ENCODE measurements at regions not wholly inside any gene's neighbourhood (a gene's known extent, or its start where the extent isn't known, plus 50 kb on each side); places are given as distances from the start of the nearest gene placed in this dataset.

DNA sequence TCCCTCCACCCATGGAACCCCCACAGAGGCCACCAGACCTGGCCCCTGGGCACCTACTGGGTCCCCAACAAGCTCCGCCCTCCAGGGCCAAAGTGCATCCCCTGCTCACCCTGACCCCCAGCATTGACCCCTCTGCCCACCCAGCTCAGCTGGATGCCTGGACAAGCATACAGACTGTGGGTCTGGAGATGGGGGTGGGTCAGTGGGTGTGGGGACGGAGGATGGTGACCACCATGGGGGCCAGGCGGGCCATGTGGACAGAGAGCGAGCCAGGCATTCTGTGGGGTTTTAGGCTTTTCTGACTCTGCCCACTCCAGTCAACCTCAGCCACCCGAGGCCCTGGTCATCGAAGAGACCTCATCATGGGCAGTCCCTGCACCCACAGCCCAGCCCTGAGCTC is 183.7 kb downstream of the BRD1 start:
- Histone ChIP-seq H3K27ac (no peak overlapping the region), H3K4me3 (no peak overlapping the region), H3K36me3 (peaks cover 0 to 4% (median 0%) of the 10 kb centered on the region in 9 donors), H3K9me3 (no peaks in the 10 kb centered on the region), H3K27me3 (peaks cover 0 to 10% (median 0%) of the 10 kb centered on the region in 9 donors), H3K4me1 (peaks cover 0 to 8% (median 0%) of the 10 kb centered on the region in 12 donors)
- ATAC-seq (no peak), DNase-seq (no peak)
- TF ChIP-seq, protein P1, sequence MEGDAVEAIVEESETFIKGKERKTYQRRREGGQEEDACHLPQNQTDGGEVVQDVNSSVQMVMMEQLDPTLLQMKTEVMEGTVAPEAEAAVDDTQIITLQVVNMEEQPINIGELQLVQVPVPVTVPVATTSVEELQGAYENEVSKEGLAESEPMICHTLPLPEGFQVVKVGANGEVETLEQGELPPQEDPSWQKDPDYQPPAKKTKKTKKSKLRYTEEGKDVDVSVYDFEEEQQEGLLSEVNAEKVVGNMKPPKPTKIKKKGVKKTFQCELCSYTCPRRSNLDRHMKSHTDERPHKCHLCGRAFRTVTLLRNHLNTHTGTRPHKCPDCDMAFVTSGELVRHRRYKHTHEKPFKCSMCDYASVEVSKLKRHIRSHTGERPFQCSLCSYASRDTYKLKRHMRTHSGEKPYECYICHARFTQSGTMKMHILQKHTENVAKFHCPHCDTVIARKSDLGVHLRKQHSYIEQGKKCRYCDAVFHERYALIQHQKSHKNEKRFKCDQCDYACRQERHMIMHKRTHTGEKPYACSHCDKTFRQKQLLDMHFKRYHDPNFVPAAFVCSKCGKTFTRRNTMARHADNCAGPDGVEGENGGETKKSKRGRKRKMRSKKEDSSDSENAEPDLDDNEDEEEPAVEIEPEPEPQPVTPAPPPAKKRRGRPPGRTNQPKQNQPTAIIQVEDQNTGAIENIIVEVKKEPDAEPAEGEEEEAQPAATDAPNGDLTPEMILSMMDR (IDR thresholded peaks at IDR 0.05) = no peak
- no peak for TF ChIP-seq POLR2A (IDR thresholded peaks at IDR 0.05)
- WGBS, 4 donors = 91 to 96% (median 94%) methylated on average over 5 to 6 of the region's 6 CpGs
- intact Hi-C loops (cut with DNase I) = no loop called here

DNA sequence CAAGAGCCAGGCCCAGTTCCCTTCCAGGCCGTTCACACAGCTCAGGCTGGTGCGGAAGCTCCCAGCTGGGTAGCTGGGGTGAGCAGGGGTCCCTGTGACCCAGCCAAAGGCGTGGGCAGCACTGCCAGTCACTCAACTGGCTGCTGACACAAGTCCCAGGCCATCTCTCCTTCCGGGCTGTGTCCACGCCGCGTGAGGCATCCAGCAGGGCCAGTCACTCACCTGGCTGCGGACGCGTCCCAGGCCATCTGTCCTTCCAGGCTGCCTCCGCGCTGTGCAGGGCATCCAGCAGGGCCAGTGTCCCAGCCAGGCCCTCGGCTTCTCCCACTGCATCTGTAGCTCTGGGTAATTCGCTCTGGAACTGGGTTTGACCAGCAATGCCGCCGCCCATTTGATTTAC is 184.2 kb downstream of the BRD1 start:
- Histone ChIP-seq H3K4me3 (no peak overlapping the region), H3K27ac (no peak overlapping the region), H3K9me3 (no peaks in the 10 kb centered on the region), H3K4me1 (peaks cover 0 to 7% (median 0%) of the 10 kb centered on the region in 12 donors), H3K27me3 (peaks cover 0 to 6% (median 0%) of the 10 kb centered on the region in 9 donors), H3K36me3 (peaks cover 0 to 4% (median 0%) of the 10 kb centered on the region in 9 donors)
- DNase-seq = no peak
- intact Hi-C loops (cut with DNase I) = no loop called here
- WGBS, 4 donors = 89 to 95% (median 91%) methylated on average over 13 to 16 of the region's 16 CpGs
- TF ChIP-seq, protein P1 (IDR thresholded peaks at IDR 0.05) = no peak
- no peak for TF ChIP-seq POLR2A (IDR thresholded peaks at IDR 0.05)
- ATAC-seq = no peak

DNA sequence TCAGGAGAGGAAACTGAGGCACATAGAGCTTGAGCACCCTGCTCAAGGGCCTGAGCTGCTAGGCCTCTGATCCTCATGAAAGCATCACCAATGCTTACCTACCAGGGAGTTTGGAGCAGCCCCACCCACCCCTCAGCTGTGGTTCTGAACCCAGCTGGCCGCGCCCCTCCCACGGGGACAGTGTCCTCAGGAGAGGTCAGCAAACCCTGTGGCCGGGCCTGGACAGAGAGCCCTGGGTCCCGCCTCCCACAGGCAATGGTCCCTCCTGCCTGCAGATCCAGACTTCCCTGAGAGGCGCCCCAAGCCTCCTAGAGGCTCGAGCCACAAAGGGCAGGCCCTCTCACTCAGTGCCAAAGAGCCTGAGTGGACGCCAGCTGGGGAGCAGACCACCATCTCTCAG is 184.9 kb downstream of the BRD1 start:
- intact Hi-C loops (cut with DNase I) = no loop called here
- H3K27me3 ChIP-seq = peaks cover 0 to 4% (median 0%) of the 10 kb centered on the region in 9 donors
- H3K4me3 ChIP-seq = no peak overlapping the region
- DNase-seq (no peak), ATAC-seq (no peak)
- WGBS, 4 donors = 66 to 75% (median 70%) methylated on average over 8 of the region's 8 CpGs; no CpG with 5 or more reads in 1 of the 4 donors
- no peak overlapping the region for H3K27ac ChIP-seq
- peaks cover 0 to under 1% (median 0%) of the 10 kb centered on the region in 12 donors for H3K4me1 ChIP-seq
- H3K36me3 ChIP-seq = peaks cover 0 to 4% (median 0%) of the 10 kb centered on the region in 9 donors
- no peaks in the 10 kb centered on the region for H3K9me3 ChIP-seq
- no peak for TF ChIP-seq POLR2A (IDR thresholded peaks at IDR 0.05)
- TF ChIP-seq, protein P1 (IDR thresholded peaks at IDR 0.05) = no peak

DNA sequence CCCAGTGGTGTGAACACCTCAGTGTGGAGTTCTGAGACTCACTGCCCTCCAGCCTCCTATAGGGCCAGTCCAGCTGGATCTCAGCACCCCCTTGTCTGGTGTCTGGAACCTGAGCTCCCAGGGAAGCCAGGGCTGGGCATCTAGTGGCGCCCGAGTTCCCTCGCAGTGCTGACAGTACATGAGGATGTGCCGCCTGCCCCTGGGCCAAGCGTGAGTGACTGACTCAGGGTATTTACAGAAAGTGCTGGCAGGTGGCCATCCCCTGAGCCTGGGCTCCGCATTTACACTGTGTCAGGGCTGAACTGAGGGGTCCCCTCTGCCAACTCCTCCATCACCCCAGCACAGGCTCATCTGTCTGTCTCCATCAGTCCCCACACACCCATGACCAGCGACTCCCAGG is 185.3 kb downstream of the BRD1 start:
- no peak for ATAC-seq
- TF ChIP-seq, protein P1 (IDR thresholded peaks at IDR 0.05) = no peak
- WGBS, 4 donors = 68 to 93% (median 75%) methylated on average over 1 to 7 of the region's 7 CpGs
- Histone ChIP-seq H3K9me3 (no peaks in the 10 kb centered on the region), H3K36me3 (peaks cover 0 to 4% (median 0%) of the 10 kb centered on the region in 9 donors), H3K27me3 (peaks cover 0 to under 1% (median 0%) of the 10 kb centered on the region in 9 donors), H3K4me3 (no peak overlapping the region), H3K4me1 (no peaks in the 10 kb centered on the region), H3K27ac (no peak overlapping the region)
- no peak for DNase-seq
- intact Hi-C loops (cut with DNase I) = no loop called here

Measured in heart left ventricle (tissue), 16 donors.